Erythroblast (primary cell): ENCODE measurements at regions not wholly inside any gene's neighbourhood (a gene's known extent, or its start where the extent isn't known, plus 50 kb on each side); places are given as distances from the start of the nearest gene placed in this dataset.

Experiments used
- GATA1 ChIP-seq: IDR thresholded peaks from 2 replicates; pipeline ENCODE4 v1.6.1; 2011; ENCODE audit warnings: low read depth, mild to moderate bottlenecking, control low read depth, low read length, moderate library complexity
- POLR2A ChIP-seq: IDR thresholded peaks from 2 replicates; pipeline ENCODE4 v1.6.1; 2011; ENCODE audit warnings: mild to moderate bottlenecking, low read length

DNA sequence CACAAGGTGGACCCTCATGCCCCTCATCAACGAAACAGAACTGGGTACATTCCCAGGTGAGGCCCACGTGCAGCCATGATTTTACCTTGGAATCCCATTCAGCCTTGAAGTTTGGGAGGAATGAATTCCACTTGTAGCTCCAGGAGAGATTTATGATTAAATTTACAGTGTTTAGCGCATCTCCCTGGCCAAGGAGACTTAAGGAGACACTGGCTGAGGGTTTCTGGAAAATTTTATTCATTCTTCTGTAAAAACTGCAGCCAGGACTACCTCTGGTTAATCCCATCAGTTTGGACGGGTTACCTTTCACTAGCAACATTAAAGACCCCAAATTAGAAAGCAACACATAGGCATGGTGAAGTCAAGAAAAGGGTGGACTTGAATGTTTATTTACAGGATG is 87.2 kb upstream of the SMURF2 start:
- no peak for TF ChIP-seq POLR2A
- TF ChIP-seq GATA1, result no peak
